ENCODE measurements at regions not wholly inside any gene's neighbourhood (a gene's known extent, or its start where the extent isn't known, plus 50 kb on each side); places are given as distances from the start of the nearest gene placed in this dataset.
"Not testable (repeated sequence)": the region's sequence is repeated elsewhere in the genome, so short reads cannot be mapped to it uniquely, and the experiment has no call there.

DNA sequence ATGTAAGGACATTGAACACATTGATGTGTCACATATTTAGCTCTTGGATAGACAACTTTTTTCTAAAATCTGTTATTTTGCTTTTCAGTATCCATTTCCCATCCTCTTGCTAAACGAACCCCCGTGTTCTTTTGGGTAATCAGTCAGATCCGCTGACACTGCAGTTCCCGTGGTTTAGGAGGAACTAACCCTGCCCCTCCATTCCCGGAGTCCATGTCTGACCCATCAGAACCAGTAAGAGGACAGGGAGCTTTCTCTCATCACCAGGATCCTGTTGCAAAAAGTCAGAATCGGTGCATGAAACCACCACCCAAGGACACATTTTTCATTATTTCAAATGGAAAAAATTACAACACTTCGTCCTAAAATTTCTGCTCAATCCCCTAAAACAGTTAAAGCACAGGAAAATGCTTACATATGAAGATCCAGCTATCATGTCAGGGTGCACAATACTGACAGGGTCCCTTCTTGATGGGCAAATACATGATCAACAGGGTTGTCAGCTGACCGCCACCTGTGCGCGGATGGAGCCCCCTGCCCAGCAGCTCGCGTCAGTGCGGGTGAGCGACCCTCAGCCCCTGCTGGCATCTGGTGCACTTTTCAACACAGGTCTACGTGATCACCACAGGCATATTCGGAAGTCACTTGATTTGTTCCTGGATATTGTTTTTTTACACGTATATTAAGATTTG lies 276.8 kb downstream of the ADGRD1 start:
- DNase-seq: no peak

DNA sequence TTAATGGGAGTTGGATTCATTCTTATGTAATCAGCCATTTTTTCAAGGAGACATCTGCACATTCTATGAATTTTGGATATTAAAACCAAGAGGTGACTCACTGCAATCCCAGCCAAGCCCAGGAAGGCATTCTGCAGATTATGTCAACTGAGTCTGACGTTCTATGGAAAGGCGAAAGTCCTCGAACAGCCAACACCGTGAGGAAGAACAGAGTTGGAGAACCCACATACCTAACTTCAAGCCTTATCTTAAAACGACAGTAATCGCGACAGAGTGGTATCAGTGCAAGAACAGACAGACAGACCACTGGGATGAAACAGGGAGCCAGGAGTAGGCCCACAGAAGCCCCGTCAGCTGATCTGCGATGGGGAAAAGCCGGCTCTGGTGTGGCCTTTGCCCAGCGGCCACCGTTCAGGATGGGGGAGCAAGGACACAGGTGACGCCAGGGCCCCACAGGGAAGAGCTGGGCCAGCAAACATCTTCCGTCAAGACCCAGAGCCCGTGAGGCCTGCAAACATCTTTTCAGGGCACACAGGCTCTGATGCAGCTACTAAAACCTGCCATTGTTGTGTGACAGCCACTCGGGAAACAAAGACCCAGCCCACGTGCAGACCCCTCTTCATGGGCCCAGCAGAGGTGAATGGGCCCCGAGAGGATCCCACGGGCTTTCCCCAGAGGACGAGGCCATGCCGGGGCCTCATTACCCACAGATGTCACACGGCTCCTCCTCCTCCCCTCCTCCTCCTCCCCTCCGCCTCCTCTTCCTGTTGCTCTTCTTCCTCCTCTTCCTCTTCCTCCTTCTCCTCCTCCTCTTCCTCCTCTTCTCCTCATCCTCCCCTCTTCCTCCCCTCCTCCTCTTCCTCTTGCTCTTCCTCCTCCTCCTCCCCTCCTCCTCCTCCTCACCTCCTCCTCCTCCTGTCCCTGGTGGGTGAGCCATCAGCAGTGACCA lies 277.6 kb downstream of the ADGRD1 start:
- no peak for DNase-seq

DNA sequence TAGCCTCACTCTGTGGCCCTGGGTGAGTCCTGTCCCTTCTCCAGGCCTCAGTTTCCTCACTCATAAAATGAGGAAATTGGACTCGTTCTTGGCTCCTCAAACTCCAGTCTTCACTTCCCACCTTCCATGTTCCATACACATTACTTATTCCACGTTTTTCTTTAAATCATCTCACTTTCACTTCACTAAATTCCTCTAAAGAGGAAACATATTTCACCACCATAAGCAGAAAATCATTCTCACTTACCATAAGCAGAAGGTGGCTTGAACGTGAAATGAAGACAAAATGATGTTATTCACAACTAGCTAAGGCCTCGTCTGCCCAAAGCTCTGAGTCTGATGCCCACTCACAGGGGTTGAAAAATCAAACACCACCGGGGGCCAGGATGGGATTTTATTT lies 278.3 kb downstream of the ADGRD1 start:
- no peak for DNase-seq

DNA sequence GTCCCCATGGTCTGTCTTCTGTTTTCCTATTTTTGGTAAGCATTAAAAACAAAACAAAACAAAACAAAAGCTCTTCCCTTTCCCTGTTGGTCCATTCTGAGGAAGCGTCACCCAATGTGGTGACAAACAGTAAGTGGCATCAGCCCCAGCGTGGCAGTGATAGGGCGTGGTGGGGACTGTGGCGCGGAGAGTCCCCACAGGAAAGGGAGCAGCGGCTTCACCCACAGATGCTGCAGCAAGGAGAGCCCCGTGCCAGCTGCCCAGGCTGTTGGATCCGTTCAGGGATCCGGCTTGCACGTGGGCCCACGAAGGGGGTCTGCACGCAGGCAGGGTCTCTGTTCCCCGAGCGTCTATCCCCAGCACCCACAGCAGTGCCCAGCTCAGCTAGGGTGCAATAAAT lies 279.2 kb downstream of the ADGRD1 start:
- not testable (repeated sequence) for DNase-seq

DNA sequence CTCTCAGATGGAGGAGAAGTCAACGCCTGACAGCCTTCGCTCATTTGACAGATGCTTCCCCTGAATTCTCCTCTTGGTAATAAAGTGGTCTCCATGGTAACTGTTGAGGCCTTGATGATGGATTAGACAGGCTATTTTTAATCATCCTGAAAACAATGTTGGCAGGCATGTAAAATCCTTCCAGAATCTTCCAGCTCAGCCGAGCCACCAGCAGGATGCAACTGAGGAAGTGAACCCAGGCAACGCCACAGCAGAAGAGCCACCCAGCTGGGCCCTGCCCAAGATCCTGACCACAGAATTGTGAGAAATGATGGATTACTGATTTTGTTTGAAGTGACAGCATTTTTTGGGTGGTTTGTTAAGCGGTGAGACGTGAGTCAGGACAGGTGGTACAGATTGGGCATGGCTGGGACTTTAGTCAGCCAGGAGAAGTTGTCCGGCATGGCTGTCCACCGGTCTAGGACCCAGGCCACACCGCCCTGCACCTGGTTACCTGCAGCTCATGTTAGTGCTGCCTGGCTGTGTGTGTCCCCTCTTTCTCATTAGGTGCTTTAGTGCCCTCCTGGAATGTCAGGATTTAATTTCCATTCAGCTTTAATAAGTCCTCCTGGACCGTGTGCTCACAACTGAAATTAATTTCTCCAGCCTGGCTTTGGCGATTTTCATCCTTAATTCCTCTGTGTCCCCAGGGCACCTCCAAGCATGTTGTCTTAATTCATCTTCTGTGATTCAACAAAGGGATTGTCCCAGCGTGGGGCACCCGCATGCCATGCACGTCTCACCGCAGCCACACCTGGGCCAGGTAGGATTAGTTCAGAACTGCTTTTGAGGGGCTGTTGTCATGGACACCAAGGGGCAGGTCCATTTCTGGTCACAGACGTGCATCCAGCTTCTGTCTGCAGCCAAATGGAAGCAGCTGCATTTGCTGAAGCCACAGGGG lies 280.4 kb downstream of the ADGRD1 start:
- not testable (repeated sequence) for DNase-seq

DNA sequence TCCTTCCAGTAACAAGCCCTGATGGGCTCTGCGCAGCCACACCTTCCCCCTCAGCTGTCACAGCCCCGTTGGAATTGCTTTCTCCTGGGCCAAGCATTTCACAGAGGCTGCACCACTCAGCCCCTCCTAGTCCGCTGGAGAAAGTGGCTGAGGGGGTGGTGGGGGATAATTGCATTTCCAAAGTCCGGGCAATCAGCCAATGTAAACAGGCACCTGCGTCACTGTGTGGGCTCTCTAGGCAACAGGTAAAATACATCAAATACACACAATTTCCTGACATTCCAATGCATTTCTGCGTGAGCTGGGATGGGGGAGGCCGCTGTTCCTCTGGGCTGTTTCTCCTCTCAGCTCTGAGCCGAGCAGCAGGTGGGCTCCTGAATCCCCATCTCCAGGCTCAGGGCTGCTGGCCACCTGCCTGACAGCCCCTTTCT lies 281.1 kb downstream of the ADGRD1 start:
- not testable (repeated sequence) for DNase-seq

DNA sequence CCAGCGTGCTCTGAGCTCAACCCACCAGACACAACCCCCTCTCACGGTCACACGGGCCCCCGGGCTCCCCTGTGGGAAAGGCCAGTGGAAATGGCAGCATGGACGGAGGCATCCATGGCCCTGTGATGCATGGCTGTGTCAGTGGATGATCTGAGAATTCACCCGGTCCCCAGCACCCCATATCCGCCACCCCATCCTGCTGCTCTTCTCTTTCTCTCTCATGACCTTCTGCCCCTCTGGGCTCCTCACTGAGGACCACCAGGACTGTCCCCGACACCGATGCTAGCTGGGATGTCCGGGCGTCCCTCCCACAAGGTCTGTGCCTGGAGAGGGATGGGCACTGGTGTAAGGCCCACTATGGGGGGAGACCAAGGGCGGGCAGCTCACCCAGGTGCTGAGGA lies 282.2 kb downstream of the ADGRD1 start:
- no peak for DNase-seq

DNA sequence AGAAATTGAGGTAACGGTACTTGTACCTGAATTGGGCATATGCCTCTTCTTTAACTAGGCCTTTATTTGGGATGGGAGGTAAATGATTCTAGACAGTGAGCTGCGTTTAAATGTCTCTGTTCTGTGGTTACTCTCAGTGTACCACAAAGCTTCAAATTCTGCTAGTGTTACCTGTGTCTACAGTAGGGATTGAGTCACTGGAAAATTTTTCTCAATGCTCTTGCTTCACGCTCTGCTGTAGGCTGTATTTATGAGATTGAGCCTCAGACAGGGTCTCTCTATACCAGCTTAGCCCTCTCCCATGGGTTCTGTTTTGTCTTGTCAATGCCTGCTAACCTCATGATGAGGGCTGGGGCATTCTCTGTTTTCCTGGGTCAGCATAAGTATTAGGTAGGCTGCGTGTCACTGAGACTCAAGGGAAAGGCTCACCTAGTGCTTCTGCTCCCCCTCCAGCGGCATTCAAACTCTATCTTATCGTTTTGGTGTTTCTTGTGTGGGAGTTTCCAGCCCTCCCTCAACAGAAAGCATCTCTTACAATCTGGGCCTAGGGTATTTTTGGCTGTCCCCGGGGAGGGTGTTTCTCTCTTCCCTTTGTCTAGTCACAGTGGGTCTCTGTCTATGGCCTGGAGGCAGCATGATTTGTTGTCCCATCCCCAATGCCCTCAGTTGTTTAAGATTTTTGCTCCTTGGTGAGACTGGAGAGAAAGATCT lies 285.8 kb downstream of the ADGRD1 start:
- DNase-seq: peak; percentile 6

DNA sequence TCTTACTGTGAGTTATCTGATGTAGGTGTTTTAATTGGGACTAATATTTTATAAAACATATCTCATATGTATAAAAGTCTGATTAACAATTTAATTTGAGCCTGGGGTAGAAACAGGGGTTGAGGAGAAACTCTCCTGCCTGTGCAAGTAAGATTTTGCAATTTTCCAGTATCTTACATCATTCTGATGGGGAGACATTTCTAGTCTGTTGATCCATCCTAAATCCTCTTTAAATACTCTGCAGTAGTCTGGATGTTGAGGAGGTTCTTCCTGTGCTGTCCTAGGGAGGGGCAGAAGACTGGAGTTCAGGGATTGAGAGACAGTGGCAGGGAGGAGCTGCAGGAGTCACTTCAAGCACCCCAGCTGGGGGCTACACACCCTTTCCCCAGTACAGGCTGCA lies 287.8 kb downstream of the ADGRD1 start:
- no peak for DNase-seq

DNA sequence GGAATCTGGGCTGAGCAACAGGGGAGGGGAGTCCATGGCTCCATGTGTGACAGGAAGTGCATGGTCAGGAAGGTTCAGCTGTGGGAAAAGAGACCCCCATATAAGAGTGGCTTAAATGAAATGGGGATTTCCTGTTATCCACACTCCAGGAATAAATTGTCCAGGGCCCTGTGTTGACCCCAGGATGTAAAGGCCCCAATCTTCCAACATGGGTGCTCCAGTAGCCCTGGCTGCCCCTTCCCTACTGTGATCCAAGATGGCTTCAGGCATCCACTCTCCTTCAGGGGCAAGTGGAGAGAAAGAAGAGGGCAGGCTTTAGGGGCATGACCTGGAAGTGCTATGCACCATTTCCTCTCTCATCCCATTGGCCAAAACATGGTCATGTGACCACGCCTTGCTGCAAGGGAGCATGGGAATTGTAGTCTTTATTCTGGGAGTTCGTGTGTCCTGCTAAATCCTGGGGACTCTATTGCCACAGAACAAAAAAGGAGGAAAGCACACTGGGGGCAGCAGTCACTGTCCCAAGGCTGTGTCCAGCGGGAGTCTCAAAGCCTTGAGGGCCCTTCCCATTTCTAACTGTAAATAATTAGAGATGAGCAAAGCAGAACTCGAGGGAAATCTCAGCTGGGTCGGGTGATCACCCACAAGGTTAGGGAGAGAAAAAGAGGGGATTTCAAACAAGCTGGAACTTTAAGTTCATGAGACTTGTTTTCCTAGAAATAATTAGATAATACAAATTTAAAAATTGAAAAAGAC lies 289.2 kb downstream of the ADGRD1 start:
- DNase-seq: peak; percentile 58

DNA sequence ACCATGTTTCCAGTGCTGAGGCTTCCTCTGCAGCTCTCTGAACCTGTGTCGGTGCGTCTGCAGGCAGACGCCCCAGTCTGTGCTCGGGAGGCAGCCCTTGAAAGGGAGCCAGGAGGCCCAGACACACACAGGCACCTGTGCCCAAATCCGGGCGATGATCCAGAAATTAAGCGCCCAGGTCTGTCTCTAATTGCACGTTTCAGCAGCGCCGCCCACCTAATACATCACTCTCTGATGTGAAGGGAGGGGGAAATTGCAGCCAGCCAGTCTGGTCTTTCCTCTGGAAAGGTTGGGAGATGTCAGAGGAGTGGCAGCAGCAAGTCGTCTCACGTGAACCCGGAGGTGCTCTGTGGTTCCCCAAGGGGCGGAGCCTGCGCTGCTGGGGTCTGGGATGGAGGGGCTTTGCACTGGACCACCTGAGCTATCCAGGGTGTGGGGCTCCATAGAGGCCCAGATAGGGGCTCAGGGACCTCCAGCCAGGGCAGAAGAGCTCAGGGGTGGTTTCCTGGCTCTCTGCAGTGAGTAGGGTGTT lies 290.5 kb downstream of the ADGRD1 start:
- DNase-seq: not testable (repeated sequence)

DNA sequence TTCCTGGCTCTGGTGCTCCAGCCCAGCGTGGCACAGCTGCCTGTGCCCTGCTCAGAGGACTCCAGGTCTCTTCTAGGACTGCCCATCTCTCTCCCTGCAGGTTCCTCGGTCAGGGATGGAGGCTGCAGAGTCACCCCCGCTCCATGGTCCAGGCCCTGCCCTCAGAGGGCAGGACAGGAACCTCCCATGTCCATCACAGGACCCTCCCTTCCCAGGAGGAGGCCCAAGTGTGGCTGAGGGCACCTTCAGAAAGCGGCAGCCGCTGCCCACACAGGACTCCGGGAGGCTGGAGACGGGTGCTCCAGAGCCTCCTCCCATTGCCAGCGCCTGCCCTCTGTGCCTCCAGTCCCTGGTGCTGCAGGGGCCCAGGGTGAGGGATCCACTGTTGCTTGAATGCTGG lies 291.5 kb downstream of the ADGRD1 start:
- not testable (repeated sequence) for DNase-seq

DNA sequence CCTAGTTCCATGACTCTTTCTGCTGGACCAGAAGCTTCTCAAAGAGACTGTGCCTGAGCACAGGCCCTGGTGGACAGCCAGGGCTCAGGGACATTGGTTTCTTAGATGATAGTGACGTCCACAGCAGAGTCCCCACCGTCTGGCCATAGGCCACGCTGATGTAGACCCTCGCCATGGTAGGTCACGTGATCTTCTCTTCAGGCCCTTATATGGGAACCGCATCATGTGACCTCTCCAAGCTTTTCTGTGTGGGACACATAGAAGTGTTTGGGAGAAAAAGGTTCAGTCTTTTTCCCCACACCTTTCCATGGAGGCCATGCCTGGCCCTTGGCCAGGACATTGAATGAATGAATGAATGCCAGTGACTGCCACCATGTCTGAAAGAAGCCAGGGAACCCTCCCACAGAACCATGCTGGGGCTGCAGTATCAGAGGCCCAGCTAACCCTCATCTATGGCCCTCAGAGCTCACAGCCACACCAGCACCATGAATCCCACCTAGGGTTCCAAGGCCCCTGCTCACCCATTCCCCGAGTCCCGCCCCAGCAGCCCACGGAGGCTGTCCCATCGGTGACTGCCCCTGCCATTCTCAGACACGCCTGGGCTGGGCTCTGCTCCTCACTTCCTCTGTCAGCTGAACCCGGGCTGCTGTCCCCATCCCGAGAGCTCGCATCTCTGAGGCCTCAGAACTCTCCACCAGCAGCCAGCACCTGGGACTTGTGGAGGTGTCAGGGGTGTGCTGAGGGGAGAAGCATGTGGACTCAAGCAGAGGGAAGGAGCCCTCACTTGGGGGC lies 292.1 kb downstream of the ADGRD1 start:
- no peak for DNase-seq

DNA sequence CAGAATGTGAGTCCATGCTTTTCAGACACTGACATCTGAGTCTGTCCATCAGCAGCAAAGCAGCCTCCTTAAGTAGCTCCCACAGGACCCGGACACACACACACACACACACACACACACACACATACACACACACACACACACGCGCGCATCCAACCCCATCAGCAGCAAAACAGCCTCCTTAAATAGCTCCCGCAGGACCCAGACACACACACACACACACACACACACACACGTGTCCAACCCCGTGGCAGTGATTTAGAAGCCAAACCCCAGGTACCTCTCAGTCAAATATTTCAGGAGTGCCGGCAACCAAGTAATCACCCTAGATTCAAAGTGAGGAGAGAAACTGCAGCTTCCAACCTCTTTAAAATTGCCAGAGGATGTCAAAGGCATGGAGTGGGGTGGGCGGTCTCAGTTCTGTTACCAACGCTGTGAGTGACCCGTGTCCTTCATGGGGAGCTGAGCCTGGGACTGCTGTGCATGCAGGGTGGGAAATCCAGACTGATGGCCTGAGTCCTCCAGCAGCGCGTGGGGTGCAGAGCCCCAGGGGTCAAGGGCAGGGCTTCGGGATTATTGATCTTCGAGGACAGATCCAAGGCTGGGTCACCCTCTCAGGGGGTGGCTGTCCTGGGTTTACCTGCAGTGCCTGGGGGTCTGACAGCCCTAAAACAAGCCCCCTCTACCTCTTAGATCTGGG lies 293.5 kb downstream of the ADGRD1 start:
- DNase-seq: not testable (repeated sequence)

DNA sequence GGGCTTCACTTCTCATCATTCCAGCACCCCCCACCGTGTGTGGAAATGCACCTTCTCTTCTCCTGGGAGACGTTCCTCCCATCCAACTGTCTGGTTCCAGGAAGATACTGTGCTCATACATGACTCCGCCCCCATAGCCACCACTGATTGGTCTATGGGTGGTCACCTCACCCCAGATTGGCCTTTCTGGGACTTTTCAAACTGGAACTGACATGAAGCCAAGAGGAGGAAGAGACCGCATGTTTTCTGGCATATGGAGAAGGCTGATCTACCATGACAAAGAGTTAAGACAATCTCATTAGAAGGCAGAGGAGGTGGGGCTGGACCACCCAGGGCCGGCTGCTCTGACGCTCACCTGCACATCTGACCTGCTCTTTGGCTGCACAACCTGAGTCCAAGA lies 294.2 kb downstream of the ADGRD1 start:
- not testable (repeated sequence) for DNase-seq

DNA sequence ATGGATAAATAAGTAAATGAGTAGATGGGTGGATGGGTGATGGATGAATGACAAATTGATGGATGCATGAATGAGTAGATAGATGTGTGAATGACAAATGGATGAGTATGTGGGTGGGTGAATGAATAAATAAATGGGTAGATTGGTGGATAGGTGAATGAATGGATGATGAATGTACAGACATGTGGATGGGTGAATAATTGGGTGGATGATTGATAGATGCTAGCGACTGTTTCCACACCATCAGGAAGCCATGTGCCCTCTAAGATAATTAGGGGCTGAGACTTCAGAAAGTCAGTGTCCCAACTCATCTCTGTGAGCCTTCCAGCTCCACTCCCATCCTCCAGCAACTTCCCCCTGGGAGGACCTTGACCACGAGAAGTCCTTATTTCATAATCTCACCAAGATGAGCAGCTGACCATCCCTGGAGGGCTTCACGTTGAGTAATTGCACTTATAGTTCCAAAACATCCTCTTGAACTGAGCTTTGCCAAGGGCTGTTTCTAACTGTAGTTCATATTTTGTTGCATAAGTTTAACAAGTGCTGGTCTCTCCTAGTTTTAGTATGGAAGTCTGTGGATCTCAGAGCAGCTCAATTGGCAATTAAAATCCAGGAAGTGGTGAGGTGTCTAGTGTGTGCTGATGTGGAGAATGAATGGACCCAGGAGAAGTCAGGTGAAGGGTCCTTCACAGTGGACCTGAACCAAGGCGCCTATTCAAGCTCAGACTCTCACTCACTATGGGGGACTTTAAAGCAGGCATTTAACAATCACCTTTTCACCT lies 295.7 kb downstream of the ADGRD1 start:
- no peak for DNase-seq

DNA sequence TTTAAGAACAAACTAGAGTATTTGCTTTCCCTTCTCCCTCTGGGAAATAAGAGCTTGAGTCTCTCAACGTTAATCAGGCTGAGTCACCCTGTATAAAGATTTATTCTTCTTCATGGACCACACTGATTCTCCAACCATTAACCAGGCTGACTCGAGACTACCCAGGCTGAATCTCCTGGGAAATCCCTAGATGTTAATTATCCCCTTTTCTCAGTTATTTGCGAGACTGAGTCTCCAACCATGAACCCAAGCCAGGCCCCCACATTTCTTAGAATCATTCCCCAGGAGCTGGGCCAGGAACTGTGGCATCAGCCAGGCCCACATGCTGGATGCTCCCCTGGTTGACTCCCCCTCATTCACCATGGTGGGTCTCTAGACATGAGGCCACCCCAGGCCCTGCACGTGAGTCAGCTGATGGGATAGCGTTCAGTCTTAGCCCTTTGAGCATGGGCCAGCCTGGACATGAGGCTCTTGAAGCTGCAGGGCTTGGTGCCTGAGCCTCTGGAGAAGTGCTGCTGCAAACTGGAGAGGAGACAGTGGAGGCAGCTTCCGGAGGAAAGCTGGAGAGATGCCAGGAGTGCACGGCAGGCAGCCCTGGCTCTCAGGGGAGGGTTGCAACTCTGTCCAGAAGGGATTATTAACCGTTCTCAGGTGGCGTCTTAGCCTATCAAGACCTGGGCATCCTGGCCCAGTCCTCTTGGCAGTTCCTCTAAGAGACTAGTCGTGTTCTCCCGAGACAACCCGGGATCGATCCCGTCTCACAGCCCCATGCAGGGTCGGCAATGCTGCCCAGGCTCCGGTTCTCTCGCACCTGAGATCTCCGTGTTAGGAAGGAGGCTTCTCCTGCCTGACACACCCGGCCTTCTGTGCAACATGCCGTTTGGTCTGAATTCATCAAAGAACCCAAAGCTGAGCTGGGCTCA lies 296.6 kb downstream of the ADGRD1 start:
- no peak for DNase-seq

DNA sequence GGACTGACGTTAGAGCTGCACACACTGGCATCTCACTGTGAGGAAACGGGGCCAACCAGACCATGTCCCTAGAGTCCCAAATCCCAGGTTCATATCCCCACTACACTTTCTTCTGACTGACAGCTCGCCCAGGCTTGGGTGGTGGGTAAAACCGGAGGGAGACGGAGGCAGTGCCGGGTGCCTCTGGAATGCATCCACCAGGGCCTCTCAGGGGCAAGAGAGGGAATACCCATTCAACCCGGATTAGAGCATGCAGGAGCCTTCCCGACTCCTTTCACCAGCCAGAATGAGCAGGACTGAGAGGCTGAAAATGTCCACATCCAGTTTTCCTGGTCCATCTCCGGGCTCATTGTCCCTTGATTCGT lies 297.2 kb downstream of the ADGRD1 start:
- no peak for DNase-seq

Data from activated CD4-positive, alpha-beta T cell treated with anti-CD3 and anti-CD28 coated beads, Interleukin-2, amount 50 U/mL, for 16 hours (primary cell).